Endothelial cell of umbilical vein (primary cell): ENCODE measurements at regions not wholly inside any gene's neighbourhood (a gene's known extent, or its start where the extent isn't known, plus 50 kb on each side); places are given as distances from the start of the nearest gene placed in this dataset.

Experiments
- BruUV-seq: library from RNA; stranded (reverse); fragments of 400-500 nt; replicated peaks from 2 replicates; lab custom pipeline; 2021; lab: Mats Ljungman, UMichigan
- CTCF ChIA-PET: fragments of 300-600, 350-600 bp; sonication (Branson Sonifier 250); formaldehyde crosslinking; loops from one replicate; lab custom pipeline; 2021; ENCODE audit warnings: antibody characterized with exemption, inconsistent platforms; lab: Charles Lee
- POLR2A ChIA-PET: fragments of 300-600, 350-600 bp; sonication (Branson Sonifier 250); formaldehyde crosslinking; loops from one replicate; lab custom pipeline; 2021; ENCODE audit warnings: antibody characterized with exemption, inconsistent platforms; lab: Charles Lee
- DNase-seq: peaks from one replicate; pipeline ENCODE4 v3.0.0-alpha.2; 2011; ENCODE audit warnings: low read depth, low spot score
- FAIRE-seq: peaks from 2 replicates; lab custom pipeline; 2011; peaks lifted over from hg19 to GRCh38; lab: Jason Lieb, UNC
- H2AFZ ChIP-seq: 2 replicates; pipeline ENCODE4 v1.6.0; 2012; ENCODE audit warnings: low read depth, low read length, control low read depth, inconsistent platforms
- H3K27ac ChIP-seq: 2 replicates; pipeline ENCODE4 v1.5.1; 2011; ENCODE audit warnings: low read depth, mild to moderate bottlenecking, control low read depth, low read length, moderate library complexity; ENCODE audit not compliant: insufficient read depth
- H3K27me3 ChIP-seq, 2 experiments: 2 replicates each; pipeline versions ENCODE4 v1.6.0 to v1.6.1; 2011; ENCODE audit warnings: low read length in 2 of 2, mixed read lengths in 1 of 2; ENCODE audit not compliant: control insufficient read depth in 2 of 2, insufficient read depth in 2 of 2
- H3K36me3 ChIP-seq, 2 experiments: 2 replicates in 1 of 2; 3 replicates in 1 of 2; pipeline ENCODE4 v1.5.1; 2011; ENCODE audit warnings: low read length in 2 of 2, mild to moderate bottlenecking in 1 of 2, moderate library complexity in 1 of 2; ENCODE audit not compliant: control insufficient read depth in 2 of 2, insufficient read depth in 2 of 2; ENCODE audit errors: extremely low read depth in 1 of 2
- H3K4me1 ChIP-seq: 3 replicates; pipeline ENCODE4 v1.5.1; 2011; ENCODE audit warnings: mild to moderate bottlenecking, low read length; ENCODE audit not compliant: control insufficient read depth, insufficient read depth; ENCODE audit errors: extremely low read depth
- H3K4me2 ChIP-seq: 2 replicates; pipeline ENCODE4 v1.6.1; 2011; ENCODE audit warnings: low read length, control low read depth, mixed read lengths; ENCODE audit not compliant: insufficient read depth
- H3K4me3 ChIP-seq, 3 experiments: fragments of 200-600 bp in 1 of 3; sonication (generic), shearing (Covaris generic) in 1 of 3; replicated peaks in 1 of 3; 2 replicates each; pipeline ENCODE4 v1.5.1; 2011 to 2016; ENCODE audit warnings: control low read depth in 3 of 3, low read length in 3 of 3, mild to moderate bottlenecking in 2 of 3, inconsistent platforms in 1 of 3, low read depth in 1 of 3, moderate library complexity in 1 of 3; ENCODE audit not compliant: insufficient read depth in 1 of 3
- H3K79me2 ChIP-seq: 2 replicates; pipeline ENCODE4 v1.6.0; 2012; ENCODE audit warnings: low read length, inconsistent platforms; ENCODE audit not compliant: control insufficient read depth, insufficient read depth
- H3K9ac ChIP-seq: replicated peaks from 2 replicates; pipeline ENCODE3; 2011; ENCODE audit warnings: low read length, control low read depth; ENCODE audit not compliant: insufficient read depth; ENCODE audit errors: extremely low read depth
- H3K9me1 ChIP-seq: replicated peaks from 3 replicates; pipeline ENCODE4 v1.6.0; 2011; ENCODE audit warnings: mild to moderate bottlenecking, low read length; ENCODE audit not compliant: control insufficient read depth, insufficient read depth; ENCODE audit errors: extremely low read depth
- H3K9me3 ChIP-seq: replicated peaks from 2 replicates; pipeline ENCODE4 v1.5.1; 2012; ENCODE audit warnings: low read length, inconsistent platforms; ENCODE audit not compliant: control insufficient read depth, insufficient read depth
- H4K20me1 ChIP-seq: replicated peaks from 2 replicates; pipeline ENCODE3; 2011; ENCODE audit warnings: mild to moderate bottlenecking, low read length; ENCODE audit not compliant: control insufficient read depth, insufficient read depth; ENCODE audit errors: extremely low read depth
- EZH2 ChIP-seq: IDR thresholded peaks from 2 replicates; pipeline ENCODE4 v1.6.1; 2012; ENCODE audit warnings: borderline replicate concordance, low read depth, mild to moderate bottlenecking, moderate library complexity, low read length, inconsistent platforms; ENCODE audit not compliant: severe bottlenecking
- FOS ChIP-seq: IDR thresholded peaks from 2 replicates; pipeline ENCODE4 v1.6.1; 2011; ENCODE audit warnings: mild to moderate bottlenecking, low read length, moderate library complexity, borderline replicate concordance; ENCODE audit not compliant: insufficient read depth
- GATA2 ChIP-seq: IDR thresholded peaks from 2 replicates; pipeline ENCODE4 v1.7.0; 2011; ENCODE audit warnings: low read depth, mild to moderate bottlenecking, moderate library complexity, mixed read lengths, low read length; ENCODE audit not compliant: insufficient read length, insufficient read depth
- JUN ChIP-seq: IDR thresholded peaks from 2 replicates; pipeline ENCODE4 v1.6.1; 2011; ENCODE audit warnings: borderline replicate concordance, low read depth; ENCODE audit not compliant: insufficient read length, insufficient read depth
- MYC ChIP-seq: IDR thresholded peaks from one replicate; pipeline ENCODE4 v1.6.1; 2011; ENCODE audit warnings: mild to moderate bottlenecking, low read depth, low read length
- POLR2A ChIP-seq: IDR thresholded peaks from 2 replicates; pipeline ENCODE4 v1.6.1; 2012; ENCODE audit warnings: low read depth, mild to moderate bottlenecking, control low read depth, low read length
- POLR2AphosphoS5 ChIP-seq: IDR thresholded peaks from 2 replicates; pipeline ENCODE4 v1.6.1; 2012; ENCODE audit warnings: low read depth, mild to moderate bottlenecking, control low read depth, low read length, moderate library complexity; ENCODE audit not compliant: insufficient read depth
- dilution Hi-C: fragments of 300-500 bp; cut with MboI; formaldehyde crosslinking; loops from one replicate; pipeline ENCODE4 v1.15.0; 2019; ENCODE audit warnings: low sequenced_read_pairs; ENCODE audit not compliant: extremely low pct_ligation_motif_present
- intact Hi-C: fragments of 100-400 bp; cut with micrococcal nuclease; formaldehyde crosslinking; loops from one replicate; pipeline ENCODE4 v1.10.0; 2022
- TF ChIP-seq, protein P1 (sequence below), 2 donors: IDR thresholded peaks; 1 replicate in 1 of 2; 2 replicates in 1 of 2; pipeline ENCODE4 v1.5.1; 2011; ENCODE audit warnings: low read length in 2 of 2, mild to moderate bottlenecking in 2 of 2, moderate library complexity in 2 of 2, control low read depth in 1 of 2, inconsistent platforms in 1 of 2, low read depth in 1 of 2; ENCODE audit not compliant: insufficient read depth in 1 of 2; ENCODE audit errors: extremely low read depth in 1 of 2

DNA sequence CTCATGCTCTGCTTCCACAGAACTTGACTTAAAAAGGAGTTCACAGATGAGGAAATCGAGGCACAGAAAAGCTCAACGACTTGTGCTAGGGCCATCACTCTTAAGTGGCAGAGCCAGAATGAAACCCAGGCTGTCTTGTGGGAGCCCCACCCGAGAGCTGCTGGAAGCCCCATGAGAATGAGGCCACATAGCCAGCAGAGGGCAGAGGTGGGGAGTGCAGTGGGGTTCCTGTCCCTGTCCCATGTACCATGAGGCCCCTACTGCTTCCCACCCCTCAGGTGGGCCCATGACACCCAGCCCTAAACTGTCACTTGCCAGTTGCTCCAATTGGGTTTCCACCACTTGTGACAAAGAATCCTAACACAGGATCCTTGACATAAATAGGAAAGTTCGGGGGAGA, 175.9 kb downstream of the IRS2 start:
- dilution Hi-C loops (no loop called here), intact Hi-C loops (loop anchor here (1.0 kb wide), 1 partner anchor 174 kb away; no protein-coding TSS in a partner anchor)
- peaks cover 2% of the 10 kb centered on the region for H3K9me3 ChIP-seq
- H2AFZ ChIP-seq, result no peak overlapping the region
- no TSS peak for BruUV-seq
- TF ChIP-seq EZH2 (no peak), GATA2 (no peak), JUN (no peak), MYC (no peak), POLR2AphosphoS5 (no peak), POLR2A (no peak), FOS (no peak)
- TF ChIP-seq, protein P1, sequence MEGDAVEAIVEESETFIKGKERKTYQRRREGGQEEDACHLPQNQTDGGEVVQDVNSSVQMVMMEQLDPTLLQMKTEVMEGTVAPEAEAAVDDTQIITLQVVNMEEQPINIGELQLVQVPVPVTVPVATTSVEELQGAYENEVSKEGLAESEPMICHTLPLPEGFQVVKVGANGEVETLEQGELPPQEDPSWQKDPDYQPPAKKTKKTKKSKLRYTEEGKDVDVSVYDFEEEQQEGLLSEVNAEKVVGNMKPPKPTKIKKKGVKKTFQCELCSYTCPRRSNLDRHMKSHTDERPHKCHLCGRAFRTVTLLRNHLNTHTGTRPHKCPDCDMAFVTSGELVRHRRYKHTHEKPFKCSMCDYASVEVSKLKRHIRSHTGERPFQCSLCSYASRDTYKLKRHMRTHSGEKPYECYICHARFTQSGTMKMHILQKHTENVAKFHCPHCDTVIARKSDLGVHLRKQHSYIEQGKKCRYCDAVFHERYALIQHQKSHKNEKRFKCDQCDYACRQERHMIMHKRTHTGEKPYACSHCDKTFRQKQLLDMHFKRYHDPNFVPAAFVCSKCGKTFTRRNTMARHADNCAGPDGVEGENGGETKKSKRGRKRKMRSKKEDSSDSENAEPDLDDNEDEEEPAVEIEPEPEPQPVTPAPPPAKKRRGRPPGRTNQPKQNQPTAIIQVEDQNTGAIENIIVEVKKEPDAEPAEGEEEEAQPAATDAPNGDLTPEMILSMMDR (IDR thresholded peaks at IDR 0.05; ENCODE audit: extremely low read depth in 1 of 2, insufficient read depth in 1 of 2, low read depth in 1 of 2, low read length in 2 of 2), result peak in 1 of 2 donors; percentile 6
- H3K4me2 ChIP-seq, result no peak overlapping the region
- POLR2A ChIA-PET, result no interaction called here
- no peak for FAIRE-seq
- no peaks in the 10 kb centered on the region for H3K4me1 ChIP-seq
- no peaks in the 10 kb centered on the region for H3K79me2 ChIP-seq
- no peaks in the 10 kb centered on the region for H4K20me1 ChIP-seq
- H3K27me3 ChIP-seq, result no peaks in the 10 kb centered on the region
- no peaks in the 10 kb centered on the region for H3K9me1 ChIP-seq
- no peak overlapping the region for H3K9ac ChIP-seq
- DNase-seq, result no peak
- no peak overlapping the region for H3K27ac ChIP-seq
- no peak overlapping the region for H3K4me3 ChIP-seq
- CTCF ChIA-PET, result interaction anchor here (0.9 to 1.2 kb wide), 5 partner anchors 9 to 694 kb away, joined by 3 to 5 read pairs (median 3); no protein-coding TSS in a partner anchor
- no peaks in the 10 kb centered on the region for H3K36me3 ChIP-seq
